ENCODE measurements at regions not wholly inside any gene's neighbourhood (a gene's known extent, or its start where the extent isn't known, plus 50 kb on each side); places are given as distances from the start of the nearest gene placed in this dataset.

DNA sequence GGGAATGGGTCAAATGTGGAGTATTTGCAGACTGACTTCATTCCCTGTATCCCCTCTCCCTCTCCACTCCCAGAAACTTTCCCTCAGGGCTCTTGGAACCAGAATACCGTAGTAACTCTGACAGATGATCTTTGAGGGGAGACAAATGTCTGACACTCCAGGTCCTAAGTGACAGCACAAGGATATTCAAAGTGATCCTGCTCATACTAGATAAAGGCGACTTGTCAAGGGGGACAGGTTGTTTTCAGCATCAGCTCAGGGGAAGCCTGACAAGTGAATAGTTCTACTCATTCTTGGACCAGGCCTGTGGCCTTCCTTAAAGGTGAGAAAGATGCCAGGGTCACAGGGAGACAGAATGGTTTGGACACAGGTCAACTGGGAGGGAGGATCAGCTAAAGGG is 92.8 kb downstream of the NXPE2 start:
- no TSS peak for BruUV-seq (replicated peaks)
- Histone ChIP-seq H3K4me3 (ENCODE audit: low read depth, low read length) (no peak overlapping the region), H3K27me3 (replicated peaks; ENCODE audit: control insufficient read depth, insufficient read depth, low read length) (no peaks in the 10 kb centered on the region), H3K4me1 (0 out of 2 replicates have a peak, but pooled peaks cover 6% of the 10 kb centered on the region), H3K9me3 (no peaks in the 10 kb centered on the region), H3K36me3 (ENCODE audit: control insufficient read depth, insufficient read depth, low read length) (no peaks in the 10 kb centered on the region)
- no peaks in the 10 kb centered on the region for H3K36me3 Mint-ChIP-seq (ENCODE audit: insufficient read depth, unreplicated experiment)
- H3K4me3 Mint-ChIP-seq (ENCODE audit: unreplicated experiment): no peak overlapping the region
- no peaks in the 10 kb centered on the region for H3K9me3 Mint-ChIP-seq (ENCODE audit: unreplicated experiment)
- TF ChIP-seq, protein P1, sequence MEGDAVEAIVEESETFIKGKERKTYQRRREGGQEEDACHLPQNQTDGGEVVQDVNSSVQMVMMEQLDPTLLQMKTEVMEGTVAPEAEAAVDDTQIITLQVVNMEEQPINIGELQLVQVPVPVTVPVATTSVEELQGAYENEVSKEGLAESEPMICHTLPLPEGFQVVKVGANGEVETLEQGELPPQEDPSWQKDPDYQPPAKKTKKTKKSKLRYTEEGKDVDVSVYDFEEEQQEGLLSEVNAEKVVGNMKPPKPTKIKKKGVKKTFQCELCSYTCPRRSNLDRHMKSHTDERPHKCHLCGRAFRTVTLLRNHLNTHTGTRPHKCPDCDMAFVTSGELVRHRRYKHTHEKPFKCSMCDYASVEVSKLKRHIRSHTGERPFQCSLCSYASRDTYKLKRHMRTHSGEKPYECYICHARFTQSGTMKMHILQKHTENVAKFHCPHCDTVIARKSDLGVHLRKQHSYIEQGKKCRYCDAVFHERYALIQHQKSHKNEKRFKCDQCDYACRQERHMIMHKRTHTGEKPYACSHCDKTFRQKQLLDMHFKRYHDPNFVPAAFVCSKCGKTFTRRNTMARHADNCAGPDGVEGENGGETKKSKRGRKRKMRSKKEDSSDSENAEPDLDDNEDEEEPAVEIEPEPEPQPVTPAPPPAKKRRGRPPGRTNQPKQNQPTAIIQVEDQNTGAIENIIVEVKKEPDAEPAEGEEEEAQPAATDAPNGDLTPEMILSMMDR (IDR thresholded peaks at IDR 0.05; ENCODE audit: insufficient read depth in 1 of 2, low read depth in 1 of 2, low read length in 1 of 2, severe bottlenecking in 1 of 2, unreplicated experiment in 1 of 2): no peak
- peaks cover 16% of the 10 kb centered on the region for H3K4me1 Mint-ChIP-seq (ENCODE audit: low read depth, unreplicated experiment)
- H3K27me3 Mint-ChIP-seq (ENCODE audit: insufficient read depth, unreplicated experiment): peaks cover 3% of the 10 kb centered on the region
- no peak for DNase-seq
- CTCF ChIA-PET: no interaction called here
- intact Hi-C loops (cut with micrococcal nuclease; ENCODE audit: unreplicated experiment): loop anchor here (10.0 kb wide), 2 partner anchors 364 to 1504 kb away; no protein-coding TSS in a partner anchor
- POLR2A ChIA-PET: no interaction called here
- no peak overlapping the region for H3K27ac Mint-ChIP-seq (ENCODE audit: unreplicated experiment)

DNA sequence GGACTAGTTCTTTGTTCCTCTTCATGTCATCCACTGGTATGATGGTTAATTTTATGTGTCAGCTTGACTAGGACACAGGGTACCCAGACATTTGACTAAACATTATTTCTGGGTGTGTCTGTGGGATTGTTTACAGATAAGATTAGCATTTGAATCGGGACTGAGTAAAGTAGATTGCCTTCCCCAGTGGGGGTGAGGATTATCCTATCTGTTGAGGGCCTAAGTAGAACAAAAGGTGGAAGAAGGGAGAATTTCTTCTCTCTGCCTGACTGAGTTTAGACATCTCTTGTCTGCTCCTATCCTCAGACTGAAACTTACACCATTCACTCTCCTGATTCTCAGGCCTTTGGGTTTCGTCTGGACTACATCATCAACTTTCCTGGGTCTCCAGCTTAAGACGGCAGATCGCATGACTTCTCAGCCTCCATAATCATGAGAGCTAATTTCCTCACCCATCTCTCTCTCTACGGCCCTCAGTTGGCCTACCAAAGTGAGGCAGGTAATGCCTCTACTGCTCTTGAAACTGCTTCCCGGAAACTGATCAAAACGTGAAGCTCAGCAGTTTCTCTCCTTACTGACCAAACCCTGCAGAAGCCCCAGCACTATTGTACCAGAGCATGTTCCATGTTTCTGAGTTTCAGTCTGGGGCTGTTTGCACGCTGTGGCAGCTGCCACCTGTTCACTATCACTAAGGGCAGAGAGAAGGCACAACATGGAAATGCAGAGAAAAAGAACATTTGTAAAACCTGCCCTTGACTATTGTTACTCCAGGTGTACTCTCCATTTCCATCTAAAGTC is 95.4 kb downstream of the NXPE2 start:
- no peak overlapping the region for H3K4me3 Mint-ChIP-seq (ENCODE audit: unreplicated experiment)
- Histone ChIP-seq H3K9me3 (no peaks in the 10 kb centered on the region), H3K36me3 (ENCODE audit: control insufficient read depth, insufficient read depth, low read length) (no peaks in the 10 kb centered on the region), H3K4me1 (0 out of 2 replicates have a peak, but pooled peaks cover 6% of the 10 kb centered on the region), H3K4me3 (ENCODE audit: low read depth, low read length) (no peak overlapping the region), H3K27me3 (replicated peaks; ENCODE audit: control insufficient read depth, insufficient read depth, low read length) (no peaks in the 10 kb centered on the region)
- H3K27ac Mint-ChIP-seq (ENCODE audit: unreplicated experiment): no peak overlapping the region
- DNase-seq: no peak
- H3K4me1 Mint-ChIP-seq (ENCODE audit: low read depth, unreplicated experiment): peaks cover 16% of the 10 kb centered on the region
- TF ChIP-seq, protein P1 (IDR thresholded peaks at IDR 0.05; ENCODE audit: insufficient read depth in 1 of 2, low read depth in 1 of 2, low read length in 1 of 2, severe bottlenecking in 1 of 2, unreplicated experiment in 1 of 2): no peak
- ChIA-PET CTCF (interaction anchor here (0.5 to 1.8 kb wide), 10 partner anchors 8 to 1868 kb away, joined by 3 to 13 read pairs (median 3); no protein-coding TSS in a partner anchor), POLR2A (no interaction called here)
- intact Hi-C loops (cut with micrococcal nuclease; ENCODE audit: unreplicated experiment): loop anchor here (1.0 to 10.0 kb wide), 6 partner anchors 73 to 1501 kb away; no protein-coding TSS in a partner anchor
- no peaks in the 10 kb centered on the region for H3K27me3 Mint-ChIP-seq (ENCODE audit: insufficient read depth, unreplicated experiment)
- no peaks in the 10 kb centered on the region for H3K9me3 Mint-ChIP-seq (ENCODE audit: unreplicated experiment)
- H3K36me3 Mint-ChIP-seq (ENCODE audit: insufficient read depth, unreplicated experiment): no peaks in the 10 kb centered on the region
- no TSS peak for BruUV-seq (replicated peaks)

DNA sequence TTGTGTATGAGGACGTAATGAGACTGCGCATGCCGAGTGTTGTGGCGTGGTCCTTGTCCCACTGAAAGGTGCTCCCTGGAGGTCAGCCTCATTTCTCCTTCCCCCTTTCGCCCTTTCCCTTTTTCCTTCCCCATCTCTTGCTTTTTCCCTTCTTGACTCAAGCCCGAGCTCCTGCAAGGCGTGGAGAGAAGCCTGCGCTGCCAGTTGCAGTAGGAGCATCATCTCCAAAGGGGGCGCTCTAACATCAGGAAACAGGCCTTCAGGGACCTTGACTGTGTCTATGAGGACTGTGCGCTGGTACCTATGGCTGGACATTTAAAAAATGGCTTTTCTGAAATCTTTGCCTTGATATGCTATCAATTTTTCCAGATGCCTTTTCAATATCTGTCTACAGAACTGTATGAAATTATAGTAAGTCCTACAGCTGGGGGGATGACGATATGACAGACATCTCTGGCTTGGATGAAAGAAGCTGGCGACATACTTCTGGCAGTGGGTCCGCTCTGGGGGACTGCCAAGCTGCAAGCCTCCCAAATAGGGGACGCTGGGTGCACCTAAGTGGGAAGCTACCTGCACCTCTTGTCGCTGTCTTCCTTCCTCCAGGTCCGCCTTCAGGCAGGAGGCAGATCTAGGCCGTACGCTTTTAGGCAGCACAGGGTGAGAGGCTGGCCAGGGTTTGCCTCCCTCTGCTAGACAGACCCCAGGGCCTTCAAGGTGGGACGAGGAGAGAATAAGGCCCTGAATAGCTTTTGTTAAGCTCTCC is 96.5 kb downstream of the NXPE2 start:
- TF ChIP-seq, protein P1 (IDR thresholded peaks at IDR 0.05; ENCODE audit: insufficient read depth in 1 of 2, low read depth in 1 of 2, low read length in 1 of 2, severe bottlenecking in 1 of 2, unreplicated experiment in 1 of 2): peak; percentile 94 to 95
- Mint-ChIP-seq H3K27ac (ENCODE audit: unreplicated experiment) (no peak overlapping the region), H3K4me3 (ENCODE audit: unreplicated experiment) (no peak overlapping the region), H3K36me3 (ENCODE audit: insufficient read depth, unreplicated experiment) (no peaks in the 10 kb centered on the region), H3K4me1 (ENCODE audit: low read depth, unreplicated experiment) (peaks cover 16% of the 10 kb centered on the region), H3K9me3 (ENCODE audit: unreplicated experiment) (no peaks in the 10 kb centered on the region), H3K27me3 (ENCODE audit: insufficient read depth, unreplicated experiment) (no peaks in the 10 kb centered on the region)
- Histone ChIP-seq H3K36me3 (ENCODE audit: control insufficient read depth, insufficient read depth, low read length) (no peaks in the 10 kb centered on the region), H3K4me3 (ENCODE audit: low read depth, low read length) (no peak overlapping the region), H3K4me1 (0 out of 2 replicates have a peak, but pooled peaks cover 6% of the 10 kb centered on the region), H3K27me3 (replicated peaks; ENCODE audit: control insufficient read depth, insufficient read depth, low read length) (no peaks in the 10 kb centered on the region), H3K9me3 (no peaks in the 10 kb centered on the region)
- ChIA-PET POLR2A (no interaction called here), CTCF (interaction anchor here (0.5 to 1.8 kb wide), 9 partner anchors 9 to 1867 kb away, joined by 3 to 13 read pairs (median 3); no protein-coding TSS in a partner anchor)
- DNase-seq: peak; percentile 77 to 81
- no TSS peak for BruUV-seq (replicated peaks)
- intact Hi-C loops (cut with micrococcal nuclease; ENCODE audit: unreplicated experiment): loop anchor here (1.0 to 10.0 kb wide), 6 partner anchors 72 to 1500 kb away; no protein-coding TSS in a partner anchor

Measured in Caco-2 (cell line).